K562 (cell line): ENCODE measurements at regions not wholly inside any gene's neighbourhood (a gene's known extent, or its start where the extent isn't known, plus 50 kb on each side); places are given as distances from the start of the nearest gene placed in this dataset.
"Not testable (repeated sequence)": the region's sequence is repeated elsewhere in the genome, so short reads cannot be mapped to it uniquely, and the experiment has no call there.

Experiments used
- ATAC-seq: fragments of 200-7000 bp; cut with Tn5 transposase; 3 replicates; pipeline ENCODE4 v1.9.1; 2020; ENCODE audit warnings: moderate library complexity
- BruUV-seq: library from RNA; stranded (reverse); fragments of 400-500 nt; replicated peaks from 2 replicates; lab custom pipeline; 2021; lab: Mats Ljungman, UMichigan
- CTCF ChIA-PET: fragments of 300-600 bp; formaldehyde crosslinking; extraction: SDS; loops from one replicate; lab custom pipeline; 2021; ENCODE audit warnings: low intra/inter-chr PET ratio; lab: Yijun Ruan, JAX
- POLR2A ChIA-PET: fragments of 300-600, 350-650 bp; sonication (Branson Sonifier 250); formaldehyde crosslinking; extraction: SDS; loops from one replicate; lab custom pipeline; 2021; ENCODE audit warnings: antibody characterized with exemption, inconsistent platforms; lab: Yijun Ruan, JAX
- DNase-seq, 4 experiments: peaks; one replicate each; pipeline versions ENCODE4 v3.0.0 to v3.0.0-alpha.2; 2011 to 2018; ENCODE audit warnings: low spot score in 3 of 4, mixed read lengths in 3 of 4; ENCODE audit errors: extremely low read depth in 1 of 4
- FAIRE-seq: peaks from 2 replicates; lab custom pipeline; 2011; peaks lifted over from hg19 to GRCh38; lab: Jason Lieb, UNC
- H2AFZ ChIP-seq: 2 replicates; pipeline ENCODE4 v1.6.0; 2011; ENCODE audit warnings: low read depth, low read length, control low read depth, inconsistent platforms
- H3K27ac ChIP-seq: fragments of 200-600 bp; 3 replicates; pipeline ENCODE4 v1.8.0; 2011; ENCODE audit warnings: low read depth, mild to moderate bottlenecking, control low read depth, inconsistent platforms, low read length, moderate library complexity, mixed read lengths; ENCODE audit errors: extremely low read depth
- H3K27me3 ChIP-seq, 2 experiments: fragments of 300-600 bp in 1 of 2; 2 replicates in 1 of 2; 3 replicates in 1 of 2; pipeline versions ENCODE4 v1.6.0 to v1.8.0; 2011; ENCODE audit warnings: inconsistent platforms in 2 of 2, low read length in 2 of 2, mild to moderate bottlenecking in 1 of 2, mixed read lengths in 1 of 2, moderate library complexity in 1 of 2; ENCODE audit not compliant: control insufficient read depth in 2 of 2, insufficient read depth in 2 of 2
- H3K36me3 ChIP-seq: fragments of 300-600 bp; 3 replicates; pipeline ENCODE4 v1.8.0; 2011; ENCODE audit warnings: mild to moderate bottlenecking, low read length, inconsistent platforms; ENCODE audit not compliant: control insufficient read depth, insufficient read depth
- H3K4me1 ChIP-seq, 2 experiments: fragments of 200-600 bp in 1 of 2; replicated peaks in 1 of 2; 2 replicates in 1 of 2; 3 replicates in 1 of 2; pipeline versions ENCODE4 v1.5.1 to v1.8.0; 2011; ENCODE audit warnings: inconsistent platforms in 2 of 2, low read length in 2 of 2, mild to moderate bottlenecking in 1 of 2, mixed read lengths in 1 of 2, moderate library complexity in 1 of 2; ENCODE audit not compliant: control insufficient read depth in 2 of 2, insufficient read depth in 2 of 2
- H3K4me2 ChIP-seq: 2 replicates; pipeline ENCODE4 v1.6.1; 2011; ENCODE audit warnings: low read length, control low read depth, inconsistent platforms, mixed read lengths; ENCODE audit not compliant: insufficient read depth
- H3K4me3 ChIP-seq: fragments of 200-600 bp; sonication (generic), shearing (Covaris generic); 2 replicates; pipeline ENCODE4 v1.5.1; 2016; ENCODE audit warnings: control low read depth, inconsistent platforms
- H3K79me2 ChIP-seq: fragments of 200-600 bp; 3 replicates; pipeline ENCODE4 v1.8.0; 2011; ENCODE audit warnings: low read length, inconsistent platforms; ENCODE audit not compliant: control insufficient read depth, insufficient read depth
- H3K9ac ChIP-seq, 2 experiments: 2 replicates each; pipeline versions ENCODE4 v1.6.0 to v1.6.1; 2011; ENCODE audit warnings: low read depth in 2 of 2, low read length in 2 of 2, control low read depth in 1 of 2, inconsistent platforms in 1 of 2, mild to moderate bottlenecking in 1 of 2, mixed read lengths in 1 of 2; ENCODE audit not compliant: insufficient read depth in 1 of 2
- H3K9me1 ChIP-seq: one replicate; pipeline ENCODE4 v1.6.0; 2011; ENCODE audit warnings: inconsistent platforms, mild to moderate bottlenecking, low read length, moderate library complexity; ENCODE audit not compliant: control insufficient read depth, insufficient read depth
- H3K9me3 ChIP-seq: replicated peaks from 2 replicates; pipeline ENCODE4 v1.5.1; 2011; ENCODE audit warnings: low read depth, low read length, inconsistent platforms; ENCODE audit not compliant: control insufficient read depth, insufficient read depth
- H4K20me1 ChIP-seq: replicated peaks from 2 replicates; pipeline ENCODE4 v1.6.1; 2011; ENCODE audit warnings: low read length, inconsistent platforms, mixed read lengths; ENCODE audit not compliant: control insufficient read depth, insufficient read depth
- FOXJ2 ChIP-seq: fragments of 200-800 bp; sonication (Bioruptor generic); IDR thresholded peaks from 2 replicates; pipeline ENCODE4 v1.6.1; 2016; ENCODE audit warnings: missing genetic modification characterization, missing compliant biosample characterization
- GABPB2 ChIP-seq: fragments of 250-450 bp; sonication (Bioruptor Pico); conservative IDR thresholded peaks from 2 replicates; pipeline ENCODE4 v1.5.1; 2021; ENCODE audit warnings: mild to moderate bottlenecking
- NELFE ChIP-seq: IDR thresholded peaks from 2 replicates; pipeline ENCODE4 v1.6.1; 2011; ENCODE audit warnings: mild to moderate bottlenecking; ENCODE audit not compliant: insufficient read depth, insufficient read length
- NR1H2 ChIP-seq: sonication (generic); formaldehyde crosslinking; IDR thresholded peaks from 2 replicates; pipeline ENCODE4 v1.4.0; 2020; ENCODE audit warnings: mild to moderate bottlenecking, missing genetic modification reagents
- in situ Hi-C: fragments of 300-500 bp; cut with MboI; formaldehyde crosslinking; loops from 4 replicates; pipeline ENCODE4 v1.15.0; 2018; ENCODE audit warnings: inconsistent platforms, mixed read lengths
- intact Hi-C: fragments of 100-400 bp; cut with micrococcal nuclease; formaldehyde crosslinking; loops from 2 replicates; pipeline ENCODE4 v1.14.2; 2022

GRCh38 chr12:59484575-59484974 is 111.3 kb upstream of the SLC16A7 start:
- H3K4me3 ChIP-seq, result no peak overlapping the region
- intact Hi-C loops, result no loop called here
- FAIRE-seq, result no peak

GRCh38 chr12:59474236-59474635 is 121.6 kb upstream of the SLC16A7 start:
- H3K4me1 ChIP-seq, intact Hi-C loops, ATAC-seq, in situ Hi-C loops, H3K36me3 ChIP-seq, BruUV-seq, H3K4me2 ChIP-seq, H4K20me1 ChIP-seq, H3K27me3 ChIP-seq, POLR2A ChIA-PET, CTCF ChIA-PET, H3K4me3 ChIP-seq, H3K79me2 ChIP-seq, H3K9ac ChIP-seq, H3K9me3 ChIP-seq, DNase-seq, H2AFZ ChIP-seq, H3K9me1 ChIP-seq, FAIRE-seq, H3K27ac ChIP-seq: not testable (repeated sequence)

More at GRCh38 chr12:59484575-59484974, 111.3 kb upstream of the SLC16A7 start:
- in situ Hi-C loops, result no loop called here
- H3K4me2 ChIP-seq, result no peak overlapping the region
- ATAC-seq, result no peak
- BruUV-seq, result no TSS peak
- no peaks in the 10 kb centered on the region; the same call in 1 of the 2 replicates for H3K9me3 ChIP-seq
- TF ChIP-seq NELFE, result no peak
- TF ChIP-seq NR1H2, result no peak
- TF ChIP-seq GABPB2, result no peak
- no peak for TF ChIP-seq FOXJ2 (tag)
- ChIA-PET CTCF (no interaction called here), POLR2A (no interaction called here)
- no peaks in the 10 kb centered on the region for H3K9me1 ChIP-seq
- H3K36me3 ChIP-seq, result no peaks in the 10 kb centered on the region
- no peak overlapping the region for H3K9ac ChIP-seq
- H3K79me2 ChIP-seq, result no peaks in the 10 kb centered on the region
- no peak overlapping the region for H3K27ac ChIP-seq
- H3K4me1 ChIP-seq, result no peaks in the 10 kb centered on the region
- H2AFZ ChIP-seq, result no peak overlapping the region
- DNase-seq, result no peak
- no peaks in the 10 kb centered on the region for H3K27me3 ChIP-seq
- H4K20me1 ChIP-seq, result no peaks in the 10 kb centered on the region
